Naive thymus-derived CD4-positive, alpha-beta T cell (primary cell): ENCODE measurements at regions not wholly inside any gene's neighbourhood (a gene's known extent, or its start where the extent isn't known, plus 50 kb on each side); places are given as distances from the start of the nearest gene placed in this dataset.

Source experiments
- ATAC-seq: fragments of 150-1000 bp; cut with Tn5 transposase; 2 replicates; pipeline ENCODE4 v1.10.0; 2021; ENCODE audit warnings: mild to moderate bottlenecking, moderate library complexity
- CTCF ChIA-PET: fragments of 350-600 bp; sonication (Branson Sonifier 250); formaldehyde crosslinking; loops from one replicate; lab custom pipeline; 2021; ENCODE audit warnings: antibody characterized with exemption; lab: Charles Lee
- POLR2A ChIA-PET: fragments of 350-600 bp; sonication (Branson Sonifier 250); formaldehyde crosslinking; loops from one replicate; lab custom pipeline; 2021; ENCODE audit warnings: antibody characterized with exemption, inconsistent platforms; lab: Charles Lee
- DNase-seq, 9 donors: peaks; one replicate each; pipeline versions ENCODE4 v3.0.0 to v3.0.0-alpha.2; 2020 to 2022; ENCODE audit warnings: mixed read lengths in 1 of 9
- H3K27ac ChIP-seq: one replicate; pipeline ENCODE4 v1.7.0; 2013; ENCODE audit warnings: mild to moderate bottlenecking, low read depth, low read length, moderate library complexity
- H3K27me3 ChIP-seq, 2 donors: one replicate each; pipeline ENCODE4 v1.7.0; 2013; ENCODE audit warnings: low read length in 2 of 2, mild to moderate bottlenecking in 2 of 2, moderate library complexity in 2 of 2; ENCODE audit not compliant: control insufficient read depth in 2 of 2, insufficient read depth in 2 of 2
- H3K36me3 ChIP-seq, 3 experiments: 1 replicate in 2 of 3; 2 replicates in 1 of 3; pipeline ENCODE4 v1.7.0; 2013; ENCODE audit warnings: low read length in 3 of 3, mild to moderate bottlenecking in 3 of 3, moderate library complexity in 1 of 3; ENCODE audit not compliant: insufficient read depth in 3 of 3, control insufficient read depth in 2 of 3
- H3K4me1 ChIP-seq, 2 donors: one replicate each; pipeline ENCODE4 v1.7.0; 2013; ENCODE audit warnings: low read length in 2 of 2, mild to moderate bottlenecking in 2 of 2, moderate library complexity in 1 of 2; ENCODE audit not compliant: control insufficient read depth in 2 of 2, insufficient read depth in 2 of 2
- H3K4me3 ChIP-seq: 2 replicates; pipeline ENCODE4 v1.7.0; 2013; ENCODE audit warnings: mild to moderate bottlenecking, low read length
- H3K9me3 ChIP-seq, 3 experiments: 1 replicate in 2 of 3; 2 replicates in 1 of 3; pipeline ENCODE4 v1.7.0; 2013; ENCODE audit warnings: low read length in 3 of 3; ENCODE audit not compliant: control insufficient read depth in 2 of 3
- H3K27ac Mint-ChIP-seq, 9 donors: one replicate each; pipeline ENCODE4 v1.8.0; 2020 to 2022; ENCODE audit warnings: mixed read lengths in 9 of 9, mild to moderate bottlenecking in 8 of 9, moderate library complexity in 5 of 9, inconsistent platforms in 2 of 9
- H3K27me3 Mint-ChIP-seq, 5 donors: one replicate each; pipeline ENCODE4 v1.8.0; 2021 to 2022; ENCODE audit warnings: mixed read lengths in 5 of 5, mild to moderate bottlenecking in 1 of 5
- H3K36me3 Mint-ChIP-seq, 5 donors: one replicate each; pipeline ENCODE4 v1.8.0; 2020 to 2022; ENCODE audit warnings: mixed read lengths in 5 of 5, mild to moderate bottlenecking in 3 of 5, inconsistent platforms in 1 of 5
- H3K4me1 Mint-ChIP-seq, 7 donors: one replicate each; pipeline ENCODE4 v1.8.0; 2020 to 2022; ENCODE audit warnings: mixed read lengths in 7 of 7, mild to moderate bottlenecking in 3 of 7, inconsistent platforms in 1 of 7
- H3K4me3 Mint-ChIP-seq, 10 donors: one replicate each; pipeline ENCODE4 v1.8.0; 2020 to 2022; ENCODE audit warnings: mild to moderate bottlenecking in 10 of 10, mixed read lengths in 10 of 10, moderate library complexity in 6 of 10, inconsistent platforms in 2 of 10
- H3K9me3 Mint-ChIP-seq, 11 donors: one replicate each; pipeline ENCODE4 v1.8.0; 2020 to 2022; ENCODE audit warnings: mixed read lengths in 11 of 11, mild to moderate bottlenecking in 4 of 11, inconsistent platforms in 1 of 11, moderate library complexity in 1 of 11
- intact Hi-C, 2 donors: fragments of 100-400 bp; cut with micrococcal nuclease; formaldehyde crosslinking; loops; one replicate each; pipeline ENCODE4 v1.15.1; 2023

DNA sequence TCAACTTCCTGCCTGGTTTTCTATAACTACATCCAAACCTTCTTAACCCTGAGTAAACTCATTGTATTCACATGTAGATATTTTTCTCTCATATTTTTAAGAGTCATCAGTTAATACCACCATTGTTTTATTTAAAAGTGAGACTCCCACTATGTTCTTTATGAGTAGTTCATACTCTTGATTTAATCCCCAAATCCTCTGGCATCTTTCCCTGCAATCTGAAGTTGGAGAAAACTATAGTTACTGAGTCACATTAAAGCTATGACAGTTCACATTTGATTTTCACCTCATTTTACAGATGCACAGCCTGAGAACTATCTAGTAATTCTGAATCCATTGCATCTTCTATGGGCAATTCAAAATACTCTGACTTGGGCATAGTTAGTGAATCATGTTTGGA is 1358.7 kb upstream of the NRXN1 start:
- DNase-seq, result no peak
- no peak for ATAC-seq
- POLR2A ChIA-PET, result no interaction called here

GRCh38 chr2:52387937-52388590 is 1356.1 kb upstream of the NRXN1 start:
- H3K4me1 ChIP-seq, result no peaks in the 10 kb centered on the region
- no peak overlapping the region for H3K4me3 ChIP-seq
- no peak overlapping the region for H3K4me3 Mint-ChIP-seq
- ChIA-PET POLR2A (no interaction called here), CTCF (no interaction called here)
- H3K9me3 ChIP-seq, result no peaks in the 10 kb centered on the region
- intact Hi-C loops, result no loop called here
- H3K4me1 Mint-ChIP-seq, result no peaks in the 10 kb centered on the region
- no peak for ATAC-seq
- no peak overlapping the region for H3K27ac Mint-ChIP-seq
- DNase-seq, result no peak
- no peak overlapping the region for H3K27ac ChIP-seq
- H3K27me3 ChIP-seq, result no peaks in the 10 kb centered on the region
- no peaks in the 10 kb centered on the region for H3K27me3 Mint-ChIP-seq
- H3K9me3 Mint-ChIP-seq, result peaks cover 0 to 15% (median 2%) of the 10 kb centered on the region in 11 donors
- no peaks in the 10 kb centered on the region for H3K36me3 ChIP-seq
- no peaks in the 10 kb centered on the region for H3K36me3 Mint-ChIP-seq

More for the DNA sequence above, 1358.7 kb upstream of the NRXN1 start:
- Histone ChIP-seq H3K9me3 (no peaks in the 10 kb centered on the region), H3K36me3 (no peaks in the 10 kb centered on the region), H3K27ac (no peak overlapping the region), H3K27me3 (no peaks in the 10 kb centered on the region), H3K4me1 (no peaks in the 10 kb centered on the region), H3K4me3 (no peak overlapping the region)
- intact Hi-C loops, result no loop called here
- no peak overlapping the region for H3K27ac Mint-ChIP-seq
- H3K4me1 Mint-ChIP-seq, result no peaks in the 10 kb centered on the region
- H3K9me3 Mint-ChIP-seq, result peaks cover 0 to 20% (median 4%) of the 10 kb centered on the region in 11 donors
- no peak overlapping the region for H3K4me3 Mint-ChIP-seq
- H3K36me3 Mint-ChIP-seq, result no peaks in the 10 kb centered on the region
- H3K27me3 Mint-ChIP-seq, result peaks cover 0 to 4% (median 0%) of the 10 kb centered on the region in 5 donors
- CTCF ChIA-PET, result no interaction called here

DNA sequence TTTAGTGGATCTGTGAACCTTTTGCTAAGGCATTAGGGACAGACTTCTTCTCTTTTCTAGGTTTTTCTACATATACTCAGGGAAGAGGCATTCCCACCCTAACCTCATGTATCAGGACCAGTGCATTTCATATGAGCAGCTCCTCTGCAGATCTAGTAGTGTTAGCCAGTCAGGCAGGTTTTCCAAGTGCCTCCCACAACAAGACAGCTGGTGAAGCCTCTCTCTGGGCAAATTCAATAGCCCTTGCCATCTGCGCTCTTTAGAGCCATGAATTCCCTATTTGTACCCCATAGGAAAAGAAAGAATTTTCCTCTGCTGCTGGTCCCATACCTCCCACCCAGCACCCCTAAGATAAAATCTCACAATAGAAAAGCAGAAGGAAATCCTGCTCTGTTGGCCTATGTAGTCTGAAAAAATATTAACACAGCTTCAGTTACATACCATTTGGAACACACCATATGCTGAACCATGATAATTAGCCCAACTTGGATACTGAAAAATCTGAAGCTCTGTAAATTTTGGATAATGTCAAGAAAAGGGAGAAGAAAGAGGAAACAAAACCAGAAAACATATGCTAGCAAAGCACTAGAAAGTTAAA is 1354.6 kb upstream of the NRXN1 start:
- H3K4me3 ChIP-seq, result no peak overlapping the region
- no peaks in the 10 kb centered on the region for H3K9me3 ChIP-seq
- POLR2A ChIA-PET, result no interaction called here
- no peaks in the 10 kb centered on the region for H3K36me3 ChIP-seq
- peaks cover 0 to 19% (median 4%) of the 10 kb centered on the region in 11 donors for H3K9me3 Mint-ChIP-seq
- intact Hi-C loops, result no loop called here
- CTCF ChIA-PET, result no interaction called here
- no peak overlapping the region for H3K27ac Mint-ChIP-seq
- ATAC-seq (no peak), DNase-seq (no peak)
- H3K4me3 Mint-ChIP-seq, result no peak overlapping the region
- no peaks in the 10 kb centered on the region for H3K4me1 Mint-ChIP-seq
- H3K27me3 Mint-ChIP-seq, result no peaks in the 10 kb centered on the region
- no peak overlapping the region for H3K27ac ChIP-seq
- no peaks in the 10 kb centered on the region for H3K36me3 Mint-ChIP-seq
- no peaks in the 10 kb centered on the region for H3K27me3 ChIP-seq
- no peaks in the 10 kb centered on the region for H3K4me1 ChIP-seq

DNA sequence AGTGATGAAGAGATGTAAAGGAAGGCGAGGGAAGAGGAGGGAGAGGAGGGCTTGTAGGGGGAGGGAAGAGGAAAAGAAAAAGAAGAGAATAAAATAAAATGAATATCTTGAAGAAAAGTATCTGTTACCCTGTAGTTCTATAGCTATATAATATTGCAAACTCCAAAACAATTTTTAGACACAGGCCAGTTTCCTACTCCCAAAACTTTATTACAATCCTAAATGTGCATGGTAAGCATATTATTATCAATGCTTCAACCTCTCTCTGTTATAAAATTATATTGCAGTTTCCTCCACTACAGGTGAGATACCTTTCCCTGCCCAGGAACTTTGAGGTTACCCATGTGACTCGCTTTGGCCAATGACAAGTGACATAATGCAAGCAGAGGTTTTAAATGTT is 1351.6 kb upstream of the NRXN1 start:
- H3K4me1 ChIP-seq, result no peaks in the 10 kb centered on the region
- no peak for ATAC-seq
- Mint-ChIP-seq H3K27ac (no peak overlapping the region), H3K36me3 (no peaks in the 10 kb centered on the region), H3K9me3 (peaks cover 0 to 21% (median 2%) of the 10 kb centered on the region in 11 donors), H3K4me3 (no peak overlapping the region), H3K27me3 (no peaks in the 10 kb centered on the region), H3K4me1 (no peaks in the 10 kb centered on the region)
- no peak overlapping the region for H3K27ac ChIP-seq
- DNase-seq, result no peak
- H3K4me3 ChIP-seq, result no peak overlapping the region
- CTCF ChIA-PET, result no interaction called here
- H3K36me3 ChIP-seq, result no peaks in the 10 kb centered on the region
- intact Hi-C loops, result no loop called here
- POLR2A ChIA-PET, result no interaction called here
- H3K27me3 ChIP-seq, result no peaks in the 10 kb centered on the region
- no peaks in the 10 kb centered on the region for H3K9me3 ChIP-seq

DNA sequence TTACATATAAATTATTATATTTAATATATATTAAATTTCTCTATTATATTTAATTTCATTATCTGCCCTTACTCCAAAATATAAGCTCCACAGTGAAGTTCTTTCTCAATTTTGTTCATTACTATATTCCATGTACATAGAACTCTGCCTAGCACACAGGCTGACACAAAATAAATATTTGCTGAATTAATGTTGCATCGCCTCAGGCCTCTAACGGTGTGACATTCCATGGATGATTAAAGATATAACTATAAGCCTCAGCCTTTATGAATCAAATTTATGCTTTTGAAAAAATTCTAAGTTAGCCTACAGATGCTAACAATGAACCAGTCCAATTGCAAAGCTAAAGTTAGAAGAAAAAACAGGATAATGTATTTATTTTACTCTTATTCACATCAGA is 1337.2 kb upstream of the NRXN1 start:
- H3K4me3 ChIP-seq, result no peak overlapping the region
- peaks cover 0 to 3% (median 0%) of the 10 kb centered on the region in 3 experiments for H3K9me3 ChIP-seq
- H3K27me3 ChIP-seq, result no peaks in the 10 kb centered on the region
- H3K9me3 Mint-ChIP-seq, result peaks cover 0 to 27% (median 7%) of the 10 kb centered on the region in 11 donors
- CTCF ChIA-PET, result no interaction called here
- H3K27me3 Mint-ChIP-seq, result no peaks in the 10 kb centered on the region
- no peak overlapping the region for H3K27ac ChIP-seq
- ATAC-seq (no peak), DNase-seq (no peak)
- H3K4me1 Mint-ChIP-seq, result no peaks in the 10 kb centered on the region
- no peaks in the 10 kb centered on the region for H3K36me3 Mint-ChIP-seq
- H3K4me1 ChIP-seq, result no peaks in the 10 kb centered on the region
- no peak overlapping the region for H3K27ac Mint-ChIP-seq
- no peak overlapping the region for H3K4me3 Mint-ChIP-seq
- intact Hi-C loops, result no loop called here
- H3K36me3 ChIP-seq, result no peaks in the 10 kb centered on the region
- POLR2A ChIA-PET, result no interaction called here

GRCh38 chr2:52368141-52368540 is 1336.2 kb upstream of the NRXN1 start:
- POLR2A ChIA-PET, result no interaction called here
- no peak for DNase-seq
- H3K27me3 ChIP-seq, result no peaks in the 10 kb centered on the region
- peaks cover 0 to 29% (median 7%) of the 10 kb centered on the region in 11 donors for H3K9me3 Mint-ChIP-seq
- H3K36me3 ChIP-seq, result no peaks in the 10 kb centered on the region
- no peaks in the 10 kb centered on the region for H3K4me1 ChIP-seq
- H3K4me1 Mint-ChIP-seq, result no peaks in the 10 kb centered on the region
- no peaks in the 10 kb centered on the region for H3K27me3 Mint-ChIP-seq
- H3K36me3 Mint-ChIP-seq, result no peaks in the 10 kb centered on the region
- no peak for ATAC-seq
- H3K9me3 ChIP-seq, result peaks cover 0 to 3% (median 0%) of the 10 kb centered on the region in 3 experiments
- no peak overlapping the region for H3K4me3 Mint-ChIP-seq
- CTCF ChIA-PET, result no interaction called here
- H3K27ac ChIP-seq, result no peak overlapping the region
- H3K27ac Mint-ChIP-seq, result no peak overlapping the region
- H3K4me3 ChIP-seq, result no peak overlapping the region
- intact Hi-C loops, result no loop called here

DNA sequence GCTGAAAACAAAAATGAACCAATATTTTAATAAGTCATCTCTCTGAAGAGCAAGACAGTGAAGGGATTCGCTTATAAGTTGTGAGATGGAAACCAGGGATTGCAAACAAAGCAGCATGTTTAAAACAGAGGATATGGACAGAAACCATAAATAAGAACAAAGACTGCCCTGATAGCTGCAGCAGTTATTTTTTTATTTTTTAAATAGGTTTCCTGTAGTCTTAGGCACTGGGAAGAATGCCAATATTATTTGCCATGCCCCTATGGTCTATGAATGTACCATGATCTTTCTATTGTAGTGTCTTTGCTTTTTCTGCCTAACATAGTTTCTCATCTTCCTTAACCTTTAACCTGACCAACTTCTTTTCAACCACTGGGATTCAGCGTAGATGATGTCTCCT is 1334.0 kb upstream of the NRXN1 start:
- DNase-seq, result no peak
- ChIA-PET POLR2A (no interaction called here), CTCF (no interaction called here)
- H3K36me3 Mint-ChIP-seq, result no peaks in the 10 kb centered on the region
- no peak for ATAC-seq
- no peaks in the 10 kb centered on the region for H3K9me3 ChIP-seq
- no peak overlapping the region for H3K27ac Mint-ChIP-seq
- H3K4me1 ChIP-seq, result no peaks in the 10 kb centered on the region
- no peak overlapping the region for H3K27ac ChIP-seq
- H3K4me3 ChIP-seq, result no peak overlapping the region
- peaks cover 0 to 23% (median 6%) of the 10 kb centered on the region in 11 donors for H3K9me3 Mint-ChIP-seq
- H3K27me3 Mint-ChIP-seq, result no peaks in the 10 kb centered on the region
- H3K27me3 ChIP-seq, result no peaks in the 10 kb centered on the region
- no peak overlapping the region for H3K4me3 Mint-ChIP-seq
- no peaks in the 10 kb centered on the region for H3K4me1 Mint-ChIP-seq
- no peaks in the 10 kb centered on the region for H3K36me3 ChIP-seq
- intact Hi-C loops, result no loop called here
